ENCODE measurements at regions not wholly inside any gene's neighbourhood (a gene's known extent, or its start where the extent isn't known, plus 50 kb on each side); places are given as distances from the start of the nearest gene placed in this dataset.
A peak's percentile ranks its signal among the peaks of the same experiment; 100 is the strongest.

DNA sequence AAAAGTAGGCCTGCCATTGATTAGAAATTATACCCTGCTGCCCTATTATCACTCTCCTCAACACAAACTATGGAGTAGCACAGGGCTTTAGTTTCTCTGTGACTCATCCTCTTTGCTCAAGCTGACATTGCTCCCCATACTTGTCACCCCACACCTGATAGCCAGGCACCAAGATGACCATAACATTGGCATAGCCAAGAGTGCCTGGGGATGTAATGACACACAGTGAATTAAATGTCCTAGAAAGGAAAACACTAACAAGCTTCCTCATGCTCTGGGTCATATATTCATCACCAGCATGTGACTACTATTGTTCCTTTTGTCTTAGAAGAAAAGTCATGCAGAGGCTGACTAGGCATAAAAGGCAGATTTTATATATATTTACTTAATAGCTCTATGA lies 137.8 kb upstream of the RND3 start:
- intact Hi-C loops (cut with DNase I; ENCODE audit: low total_unique reads): no loop called here
- Histone ChIP-seq H3K4me3 (no peak overlapping the region), H3K27ac (no peak overlapping the region), H3K9me3 (no peaks in the 10 kb centered on the region), H3K36me3 (no peaks in the 10 kb centered on the region), H3K4me1 (no peaks in the 10 kb centered on the region), H3K27me3 (no peaks in the 10 kb centered on the region)
- DNase-seq: no peak
- TF ChIP-seq POLR2A (IDR thresholded peaks at IDR 0.05): no peak
- TF ChIP-seq, protein P1, sequence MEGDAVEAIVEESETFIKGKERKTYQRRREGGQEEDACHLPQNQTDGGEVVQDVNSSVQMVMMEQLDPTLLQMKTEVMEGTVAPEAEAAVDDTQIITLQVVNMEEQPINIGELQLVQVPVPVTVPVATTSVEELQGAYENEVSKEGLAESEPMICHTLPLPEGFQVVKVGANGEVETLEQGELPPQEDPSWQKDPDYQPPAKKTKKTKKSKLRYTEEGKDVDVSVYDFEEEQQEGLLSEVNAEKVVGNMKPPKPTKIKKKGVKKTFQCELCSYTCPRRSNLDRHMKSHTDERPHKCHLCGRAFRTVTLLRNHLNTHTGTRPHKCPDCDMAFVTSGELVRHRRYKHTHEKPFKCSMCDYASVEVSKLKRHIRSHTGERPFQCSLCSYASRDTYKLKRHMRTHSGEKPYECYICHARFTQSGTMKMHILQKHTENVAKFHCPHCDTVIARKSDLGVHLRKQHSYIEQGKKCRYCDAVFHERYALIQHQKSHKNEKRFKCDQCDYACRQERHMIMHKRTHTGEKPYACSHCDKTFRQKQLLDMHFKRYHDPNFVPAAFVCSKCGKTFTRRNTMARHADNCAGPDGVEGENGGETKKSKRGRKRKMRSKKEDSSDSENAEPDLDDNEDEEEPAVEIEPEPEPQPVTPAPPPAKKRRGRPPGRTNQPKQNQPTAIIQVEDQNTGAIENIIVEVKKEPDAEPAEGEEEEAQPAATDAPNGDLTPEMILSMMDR (IDR thresholded peaks at IDR 0.05): no peak

DNA sequence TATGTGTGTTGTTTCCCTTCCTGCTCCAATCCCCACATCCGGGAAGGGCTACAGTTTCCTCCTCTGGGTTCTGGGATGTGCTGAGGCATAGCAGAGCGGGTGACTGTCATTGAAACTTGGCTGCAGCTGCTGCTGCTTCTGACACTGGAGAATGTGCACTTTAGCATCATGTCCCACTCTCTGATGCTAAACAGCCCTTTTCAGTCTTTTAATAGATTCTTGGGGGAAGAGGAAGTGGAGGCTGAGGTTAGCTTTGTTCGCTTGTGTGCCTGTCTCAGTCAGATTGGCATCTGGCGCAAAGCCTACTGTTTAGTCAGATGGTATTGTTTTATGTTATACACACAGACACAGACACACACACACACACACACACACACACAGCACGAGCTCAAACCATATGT lies 136.5 kb upstream of the RND3 start:
- intact Hi-C loops (cut with DNase I; ENCODE audit: low total_unique reads): no loop called here
- H3K4me1 ChIP-seq: no peaks in the 10 kb centered on the region
- no peak for DNase-seq
- no peaks in the 10 kb centered on the region for H3K27me3 ChIP-seq
- no peak overlapping the region for H3K4me3 ChIP-seq
- no peaks in the 10 kb centered on the region for H3K36me3 ChIP-seq
- no peak overlapping the region for H3K27ac ChIP-seq
- TF ChIP-seq, protein P1 (IDR thresholded peaks at IDR 0.05): no peak
- TF ChIP-seq POLR2A (IDR thresholded peaks at IDR 0.05): no peak
- no peaks in the 10 kb centered on the region for H3K9me3 ChIP-seq

DNA sequence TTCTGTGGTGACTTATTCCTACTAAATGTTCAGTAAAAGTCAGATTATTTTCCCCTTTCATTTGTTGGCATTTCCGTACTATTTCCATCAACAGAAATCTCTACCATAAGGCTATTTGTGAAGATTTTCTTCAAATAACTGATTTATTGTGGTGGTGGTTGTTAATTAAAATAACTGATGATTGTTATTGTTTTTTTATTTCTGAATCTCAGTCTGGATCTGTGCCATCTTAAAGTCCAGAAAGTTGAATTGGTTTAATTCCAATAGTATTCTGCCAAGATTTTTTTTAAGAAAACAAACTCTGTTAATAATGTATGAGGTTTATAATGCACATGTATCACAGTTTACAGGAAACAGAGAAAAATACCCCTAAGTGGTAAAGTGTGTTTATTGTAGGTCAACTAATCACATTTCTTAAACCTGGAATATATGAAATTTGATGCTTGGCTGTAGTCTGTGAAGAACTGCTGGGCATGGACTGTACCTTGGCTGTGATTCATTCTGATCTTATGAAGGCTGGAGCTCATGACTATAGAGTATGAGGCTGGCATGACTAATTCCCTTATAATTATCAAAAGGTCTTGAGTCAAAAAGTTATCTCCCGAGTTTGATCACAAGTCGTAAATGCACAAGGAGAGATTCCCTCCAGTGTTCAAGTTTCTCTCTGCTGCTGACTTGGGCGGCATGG lies 134.2 kb upstream of the RND3 start:
- Histone ChIP-seq H3K36me3 (no peaks in the 10 kb centered on the region), H3K27ac (peak overlapping the region; percentile 57 to 62), H3K4me3 (no peak overlapping the region), H3K27me3 (no peaks in the 10 kb centered on the region), H3K4me1 (peaks cover 0 to 5% of the 10 kb centered on the region in 2 donors), H3K9me3 (no peaks in the 10 kb centered on the region)
- DNase-seq: no peak
- TF ChIP-seq, protein P1 (IDR thresholded peaks at IDR 0.05): no peak
- no peak for TF ChIP-seq POLR2A (IDR thresholded peaks at IDR 0.05)
- intact Hi-C loops (cut with DNase I; ENCODE audit: low total_unique reads): no loop called here

DNA sequence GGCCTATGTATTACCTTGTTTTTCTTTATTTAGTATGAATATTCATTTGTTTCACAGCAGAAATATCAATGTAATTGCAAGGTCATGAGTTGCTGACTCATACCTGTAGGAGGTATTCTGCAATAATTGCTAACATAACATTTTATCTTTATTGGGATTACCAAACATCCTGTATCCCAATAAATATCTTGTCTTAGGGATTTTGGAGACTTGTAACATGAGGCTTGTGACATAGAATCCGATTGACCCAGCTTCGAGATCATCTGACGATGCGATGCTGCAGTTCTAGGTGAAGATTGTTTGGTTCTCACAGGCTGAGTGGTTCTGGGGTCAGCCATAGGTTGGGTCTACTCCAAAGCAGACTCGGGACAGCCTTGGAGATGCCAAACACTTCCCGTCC lies 133.4 kb upstream of the RND3 start:
- Histone ChIP-seq H3K4me3 (no peak overlapping the region), H3K27ac (peak overlapping the region; percentile 57 to 62), H3K36me3 (no peaks in the 10 kb centered on the region), H3K27me3 (no peaks in the 10 kb centered on the region), H3K9me3 (no peaks in the 10 kb centered on the region), H3K4me1 (peaks cover 0 to 5% of the 10 kb centered on the region in 2 donors)
- TF ChIP-seq, protein P1 (IDR thresholded peaks at IDR 0.05): no peak
- no peak for TF ChIP-seq POLR2A (IDR thresholded peaks at IDR 0.05)
- intact Hi-C loops (cut with DNase I; ENCODE audit: low total_unique reads): no loop called here
- DNase-seq: peak in 1 of 2 donors; percentile 16

DNA sequence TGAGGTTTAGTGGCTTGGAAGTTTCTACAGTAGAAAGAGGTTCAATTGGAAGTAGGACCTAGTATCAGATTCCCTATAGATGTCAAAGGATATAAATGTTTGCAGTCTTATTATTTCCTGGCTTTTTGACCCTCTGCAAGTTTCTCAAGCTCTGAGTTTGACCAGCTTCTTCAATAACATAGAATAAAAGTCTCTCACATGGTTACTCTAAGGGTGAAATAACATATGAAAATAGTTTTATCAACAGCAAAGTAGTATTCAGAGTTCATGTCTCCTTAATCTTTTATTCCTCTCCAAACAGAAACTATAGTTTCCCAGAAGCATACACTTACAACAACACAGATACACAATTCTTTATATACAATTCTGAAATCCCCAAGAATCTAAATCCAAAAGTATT lies 132.9 kb upstream of the RND3 start:
- peak overlapping the region; percentile 57 to 62 for H3K27ac ChIP-seq
- H3K4me3 ChIP-seq: no peak overlapping the region
- no peaks in the 10 kb centered on the region for H3K9me3 ChIP-seq
- no peaks in the 10 kb centered on the region for H3K36me3 ChIP-seq
- no peaks in the 10 kb centered on the region for H3K27me3 ChIP-seq
- DNase-seq: no peak
- TF ChIP-seq POLR2A (IDR thresholded peaks at IDR 0.05): no peak
- TF ChIP-seq, protein P1 (IDR thresholded peaks at IDR 0.05): no peak
- intact Hi-C loops (cut with DNase I; ENCODE audit: low total_unique reads): no loop called here
- H3K4me1 ChIP-seq: peaks cover 0 to 5% of the 10 kb centered on the region in 2 donors
